Cardiac muscle cell (in vitro differentiated cells and primary cell): ENCODE measurements at regions not wholly inside any gene's neighbourhood (a gene's known extent, or its start where the extent isn't known, plus 50 kb on each side); places are given as distances from the start of the nearest gene placed in this dataset.

Source experiments
- DNase-seq, 2 donors: peaks; one replicate each; pipeline versions ENCODE4 v3.0.0 to v3.0.0-alpha.2; 2010 to 2017; ENCODE audit warnings: low read depth in 1 of 2, low spot score in 1 of 2
- H3K27ac ChIP-seq: fragments of 200-600 bp; sonication (generic); 2 replicates; pipeline ENCODE4 v1.5.1; 2016
- H3K27me3 ChIP-seq: fragments of 200-600 bp; sonication (generic); 2 replicates; pipeline ENCODE4 v1.6.0; 2016; ENCODE audit warnings: control low read depth
- H3K36me3 ChIP-seq: fragments of 200-600 bp; sonication (generic); 2 replicates; pipeline ENCODE4 v1.5.1; 2016; ENCODE audit warnings: control low read depth
- H3K4me1 ChIP-seq: fragments of 200-600 bp; sonication (generic); 2 replicates; pipeline ENCODE4 v1.8.1; 2017; ENCODE audit warnings: low read depth, mild to moderate bottlenecking, mixed run types
- H3K4me3 ChIP-seq: fragments of 200-600 bp; sonication (generic); 2 replicates; pipeline ENCODE4 v1.5.1; 2016; ENCODE audit warnings: mild to moderate bottlenecking
- H3K9me3 ChIP-seq: fragments of 200-600 bp; sonication (generic); 2 replicates; pipeline ENCODE4 v1.5.1; 2017; ENCODE audit warnings: low read depth, mild to moderate bottlenecking, control low read depth
- TF ChIP-seq, protein P1 (sequence below): IDR thresholded peaks from 2 replicates; pipeline ENCODE4 v1.5.1; 2012; ENCODE audit warnings: low read depth, mild to moderate bottlenecking, low read length

DNA sequence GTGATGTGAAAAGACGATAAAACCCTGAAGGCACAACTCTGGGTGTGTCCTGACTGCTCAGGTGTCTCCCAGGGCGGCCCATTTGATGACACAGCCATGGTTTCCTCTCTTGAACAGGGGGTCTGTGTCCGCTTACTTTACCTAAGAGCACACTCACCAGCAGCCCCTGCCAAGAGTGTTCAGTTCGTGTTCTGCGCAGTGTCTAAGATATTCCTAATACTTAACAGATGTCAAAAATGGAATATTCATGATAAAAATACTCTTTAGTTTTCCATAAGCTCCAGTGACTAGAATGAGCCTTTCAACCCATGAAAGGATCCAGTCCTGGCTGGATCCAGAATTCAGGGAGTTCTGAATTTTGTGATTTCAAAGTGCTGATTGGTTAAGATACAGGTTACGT lies 492.4 kb downstream of the TNS3 start:
- no peak overlapping the region for H3K4me3 ChIP-seq
- H3K27me3 ChIP-seq, result no peaks in the 10 kb centered on the region
- TF ChIP-seq, protein P1, sequence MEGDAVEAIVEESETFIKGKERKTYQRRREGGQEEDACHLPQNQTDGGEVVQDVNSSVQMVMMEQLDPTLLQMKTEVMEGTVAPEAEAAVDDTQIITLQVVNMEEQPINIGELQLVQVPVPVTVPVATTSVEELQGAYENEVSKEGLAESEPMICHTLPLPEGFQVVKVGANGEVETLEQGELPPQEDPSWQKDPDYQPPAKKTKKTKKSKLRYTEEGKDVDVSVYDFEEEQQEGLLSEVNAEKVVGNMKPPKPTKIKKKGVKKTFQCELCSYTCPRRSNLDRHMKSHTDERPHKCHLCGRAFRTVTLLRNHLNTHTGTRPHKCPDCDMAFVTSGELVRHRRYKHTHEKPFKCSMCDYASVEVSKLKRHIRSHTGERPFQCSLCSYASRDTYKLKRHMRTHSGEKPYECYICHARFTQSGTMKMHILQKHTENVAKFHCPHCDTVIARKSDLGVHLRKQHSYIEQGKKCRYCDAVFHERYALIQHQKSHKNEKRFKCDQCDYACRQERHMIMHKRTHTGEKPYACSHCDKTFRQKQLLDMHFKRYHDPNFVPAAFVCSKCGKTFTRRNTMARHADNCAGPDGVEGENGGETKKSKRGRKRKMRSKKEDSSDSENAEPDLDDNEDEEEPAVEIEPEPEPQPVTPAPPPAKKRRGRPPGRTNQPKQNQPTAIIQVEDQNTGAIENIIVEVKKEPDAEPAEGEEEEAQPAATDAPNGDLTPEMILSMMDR, result no peak
- H3K36me3 ChIP-seq, result no peaks in the 10 kb centered on the region
- H3K27ac ChIP-seq, result no peak overlapping the region
- DNase-seq, result no peak
- no peaks in the 10 kb centered on the region for H3K4me1 ChIP-seq
- no peaks in the 10 kb centered on the region for H3K9me3 ChIP-seq

DNA sequence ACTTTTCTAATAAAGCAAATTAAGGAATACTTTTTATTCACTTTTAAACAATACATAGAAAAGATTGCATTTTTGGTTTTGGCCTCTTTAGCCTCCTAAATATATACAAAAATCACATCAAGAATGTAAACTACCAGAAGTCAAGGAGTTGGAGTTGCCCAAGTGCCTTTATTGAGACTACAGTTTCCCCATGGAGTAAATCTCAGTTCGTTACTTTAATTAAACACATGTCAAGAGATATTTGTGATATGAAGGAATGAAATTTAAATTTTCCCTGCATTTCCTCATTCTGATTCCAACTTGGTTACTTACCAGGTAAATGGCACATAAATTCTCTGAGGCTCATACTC lies 492.9 kb downstream of the TNS3 start:
- H3K4me1 ChIP-seq, result no peaks in the 10 kb centered on the region
- H3K4me3 ChIP-seq, result no peak overlapping the region
- no peaks in the 10 kb centered on the region for H3K27me3 ChIP-seq
- TF ChIP-seq, protein P1, result no peak
- H3K9me3 ChIP-seq, result no peaks in the 10 kb centered on the region
- DNase-seq, result no peak
- H3K27ac ChIP-seq, result no peak overlapping the region
- no peaks in the 10 kb centered on the region for H3K36me3 ChIP-seq

DNA sequence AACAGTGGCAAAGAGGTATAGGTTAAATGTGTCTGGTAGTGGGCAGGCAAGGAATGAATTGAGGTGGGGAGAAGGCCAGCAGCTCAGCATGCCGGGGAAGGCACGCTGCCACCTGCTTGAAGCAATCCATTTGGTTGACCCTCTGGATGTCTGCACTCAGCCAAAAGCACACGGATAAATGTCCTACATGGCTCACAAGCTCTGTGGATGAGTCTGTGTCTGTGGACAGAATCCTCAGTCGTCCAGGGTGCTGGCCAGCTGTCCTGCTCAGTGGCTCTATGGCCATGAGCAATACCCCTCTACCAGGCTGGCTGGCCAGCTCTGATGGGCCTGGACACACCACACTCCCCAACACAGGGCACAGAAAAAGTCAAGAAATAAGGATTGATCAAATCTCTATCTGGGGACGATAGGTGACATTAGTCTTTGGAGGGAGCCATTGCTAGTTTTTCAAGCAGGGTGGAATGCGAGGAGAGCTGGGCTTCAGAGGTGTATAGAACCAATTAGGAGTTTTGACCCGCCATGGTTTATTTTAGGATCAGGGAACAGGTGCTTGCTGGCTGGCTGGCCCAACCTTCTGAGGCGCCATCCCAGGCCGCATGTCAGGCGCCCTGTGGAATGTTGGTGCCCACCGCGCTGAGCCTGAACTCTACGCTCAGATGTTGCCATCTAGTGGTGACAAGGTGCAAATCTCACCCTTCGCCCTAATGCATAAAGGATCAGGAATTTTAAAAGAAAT lies 493.4 kb downstream of the TNS3 start:
- H3K36me3 ChIP-seq, result no peaks in the 10 kb centered on the region
- no peak overlapping the region for H3K27ac ChIP-seq
- no peaks in the 10 kb centered on the region for H3K27me3 ChIP-seq
- peak; percentile 79 to 86 for DNase-seq
- H3K9me3 ChIP-seq, result no peaks in the 10 kb centered on the region
- H3K4me3 ChIP-seq, result no peak overlapping the region
- TF ChIP-seq, protein P1, result peak; percentile 78
- no peaks in the 10 kb centered on the region for H3K4me1 ChIP-seq

DNA sequence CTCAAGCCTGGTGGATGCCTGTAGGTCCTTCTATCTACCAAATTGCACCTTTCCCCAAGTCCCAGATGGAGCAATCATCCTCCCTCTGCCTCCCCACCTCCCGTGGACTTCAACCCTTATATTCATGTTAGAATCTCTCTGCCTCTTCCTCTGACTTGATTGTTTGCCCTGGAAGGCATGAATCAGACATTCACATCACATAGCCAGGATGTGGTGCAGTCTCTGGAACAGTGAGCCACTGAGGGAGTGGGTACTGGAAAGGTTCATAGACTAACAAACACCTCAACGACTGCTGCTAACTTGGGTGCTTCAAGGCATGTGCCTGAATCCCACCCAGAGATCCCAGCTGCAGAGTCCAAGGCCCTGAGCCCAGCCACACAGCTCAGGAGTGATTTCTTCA lies 494.0 kb downstream of the TNS3 start:
- no peaks in the 10 kb centered on the region for H3K4me1 ChIP-seq
- H3K9me3 ChIP-seq, result no peaks in the 10 kb centered on the region
- no peaks in the 10 kb centered on the region for H3K36me3 ChIP-seq
- TF ChIP-seq, protein P1, result no peak
- no peak overlapping the region for H3K4me3 ChIP-seq
- no peak for DNase-seq
- H3K27ac ChIP-seq, result no peak overlapping the region
- no peaks in the 10 kb centered on the region for H3K27me3 ChIP-seq

DNA sequence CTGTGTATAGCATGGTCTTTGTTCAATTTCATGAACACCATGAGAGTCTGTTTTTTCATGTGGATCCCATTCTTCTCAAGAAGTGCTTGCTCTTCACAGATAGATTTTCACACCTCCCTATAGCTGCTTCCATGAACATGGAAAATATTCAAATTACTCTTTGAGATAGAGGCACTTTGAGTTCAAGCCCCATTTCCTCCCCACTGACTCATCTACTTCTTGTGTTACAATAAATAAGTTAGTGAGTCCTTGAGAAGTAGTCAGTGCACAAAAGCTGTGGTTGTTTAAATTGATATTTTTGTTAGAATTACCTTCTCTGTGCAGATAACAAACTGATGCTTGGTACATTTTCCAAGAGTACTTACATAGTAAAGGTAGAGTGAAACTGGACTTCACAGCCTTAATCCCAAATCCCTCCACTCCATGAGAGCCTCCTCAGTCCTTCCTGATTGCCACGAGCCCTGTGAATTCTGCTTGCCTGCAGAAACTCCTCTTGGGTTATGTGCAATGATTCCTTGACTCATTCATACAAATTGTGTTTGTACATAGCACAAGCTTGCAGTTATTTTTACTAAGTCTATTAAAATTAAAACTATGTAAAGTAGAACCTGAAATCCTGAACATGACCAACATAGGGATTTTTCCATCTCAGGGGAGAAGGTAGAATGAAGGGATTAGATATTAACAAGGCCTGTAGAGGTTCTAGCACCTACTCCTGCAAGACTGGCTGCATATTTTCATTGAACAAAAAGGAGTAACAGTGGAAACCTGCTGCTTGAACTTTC lies 496.2 kb downstream of the TNS3 start:
- TF ChIP-seq, protein P1, result no peak
- Histone ChIP-seq H3K36me3 (no peaks in the 10 kb centered on the region), H3K27me3 (no peaks in the 10 kb centered on the region), H3K4me3 (no peak overlapping the region), H3K9me3 (no peaks in the 10 kb centered on the region), H3K27ac (no peak overlapping the region), H3K4me1 (no peaks in the 10 kb centered on the region)
- no peak for DNase-seq
